NCI-H2227 (cell line): ENCODE measurements at regions not wholly inside any gene's neighbourhood (a gene's known extent, or its start where the extent isn't known, plus 50 kb on each side); places are given as distances from the start of the nearest gene placed in this dataset.
"Not testable (repeated sequence)": the region's sequence is repeated elsewhere in the genome, so short reads cannot be mapped to it uniquely, and the experiment has no call there.

Source experiments
- DNase-seq: peaks from one replicate; lab custom pipeline; 2025; ENCODE audit not compliant: unreplicated experiment; lab: John Stamatoyannopoulos, UW

DNA sequence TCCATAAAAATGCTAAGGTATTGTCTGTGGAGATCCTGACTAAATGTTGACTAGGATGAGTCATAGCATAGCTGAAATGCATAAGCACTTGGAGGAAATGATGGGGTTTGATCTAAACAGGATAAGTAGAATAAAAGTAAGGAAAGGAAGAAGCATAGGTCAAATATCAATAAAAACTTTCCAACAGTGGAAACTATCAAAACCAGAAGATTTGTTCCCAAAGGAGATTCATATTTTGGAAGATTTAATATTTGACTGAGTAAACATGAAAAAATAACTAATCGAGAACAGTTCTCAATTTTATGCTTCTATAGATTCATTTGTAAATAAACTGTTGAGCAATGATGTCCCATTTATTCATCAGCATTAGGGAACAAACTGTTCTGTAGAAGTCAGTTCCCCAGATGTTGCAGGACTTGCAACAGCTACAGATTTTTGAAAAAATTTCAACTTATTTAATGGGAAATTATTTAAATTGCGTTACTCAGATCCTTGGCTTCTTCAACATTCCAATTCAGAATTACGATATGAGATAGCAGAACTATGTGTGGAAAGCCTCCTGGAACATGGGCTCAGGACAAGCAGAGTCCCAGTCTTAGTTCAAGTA is 133.7 kb upstream of the TBX18 start:
- DNase-seq, result no peak

- no peak for DNase-seq
These were observed 132.6 kb upstream of the TBX18 start for GRCh38 chr6:84897011-84897410.

GRCh38 chr6:84892671-84893070 is 128.3 kb upstream of the TBX18 start:
- DNase-seq, result no peak

- DNase-seq, result no peak
These were observed 118.7 kb upstream of the TBX18 start for GRCh38 chr6:84882768-84883766.

DNA sequence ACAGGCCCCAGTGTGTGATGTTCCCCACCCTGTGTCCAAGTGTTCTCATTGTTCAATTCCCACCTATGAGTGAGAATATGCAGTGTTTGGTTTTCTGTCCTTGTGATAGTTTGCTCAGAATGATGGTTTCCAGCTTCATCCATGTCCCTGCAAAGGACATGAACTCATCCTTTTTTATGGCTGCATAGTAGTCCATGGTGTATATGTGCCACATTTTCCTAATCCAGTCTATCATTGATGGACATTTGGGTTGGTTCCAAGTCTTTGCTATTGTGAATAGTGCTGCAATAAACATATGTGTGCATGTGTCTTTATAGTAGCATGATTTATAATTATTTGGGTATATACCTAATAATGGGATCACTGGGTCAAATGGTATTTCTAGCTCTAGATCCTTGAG is 115.0 kb upstream of the TBX18 start:
- DNase-seq, result not testable (repeated sequence)

GRCh38 chr6:84877515-84878210 is 113.3 kb upstream of the TBX18 start:
- DNase-seq, result no peak

DNA sequence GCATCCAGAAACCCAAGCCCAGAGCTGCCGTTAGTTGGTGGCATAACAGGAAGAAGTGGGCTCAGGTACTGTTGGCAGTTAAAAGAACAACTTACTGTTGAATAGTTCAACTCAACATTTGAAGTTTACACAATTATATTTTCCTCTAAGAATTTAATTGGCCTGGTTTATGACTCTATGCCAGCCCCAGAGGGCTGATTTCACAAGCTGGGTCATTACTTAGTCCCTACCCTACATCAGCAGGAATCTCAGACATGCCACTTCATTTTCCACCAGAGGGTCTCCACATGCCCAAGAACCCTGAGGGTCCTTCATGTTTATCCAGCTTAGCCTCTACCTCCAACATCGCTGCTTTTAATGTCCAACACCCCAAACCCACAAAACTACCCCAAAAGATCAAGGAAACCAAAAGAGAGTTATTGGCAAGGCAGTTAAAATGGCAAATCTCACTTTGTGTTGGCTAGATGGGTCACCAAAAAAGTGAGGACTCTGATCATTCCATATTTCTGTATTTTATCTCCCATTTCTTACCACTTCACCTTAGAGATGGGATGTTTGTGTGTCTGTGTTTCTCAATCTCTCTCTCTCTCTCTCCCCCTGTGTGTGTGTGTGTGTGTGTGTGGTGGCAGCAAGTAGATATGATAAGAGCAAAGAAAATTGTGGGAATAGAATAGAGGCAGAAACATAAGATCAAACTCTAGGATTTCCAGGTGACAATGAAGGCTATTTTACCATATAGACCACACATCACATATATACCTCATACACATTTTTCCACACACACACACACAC is 112.5 kb upstream of the TBX18 start:
- DNase-seq, result no peak

GRCh38 chr6:84872996-84873723 is 108.8 kb upstream of the TBX18 start:
- no peak for DNase-seq

DNA sequence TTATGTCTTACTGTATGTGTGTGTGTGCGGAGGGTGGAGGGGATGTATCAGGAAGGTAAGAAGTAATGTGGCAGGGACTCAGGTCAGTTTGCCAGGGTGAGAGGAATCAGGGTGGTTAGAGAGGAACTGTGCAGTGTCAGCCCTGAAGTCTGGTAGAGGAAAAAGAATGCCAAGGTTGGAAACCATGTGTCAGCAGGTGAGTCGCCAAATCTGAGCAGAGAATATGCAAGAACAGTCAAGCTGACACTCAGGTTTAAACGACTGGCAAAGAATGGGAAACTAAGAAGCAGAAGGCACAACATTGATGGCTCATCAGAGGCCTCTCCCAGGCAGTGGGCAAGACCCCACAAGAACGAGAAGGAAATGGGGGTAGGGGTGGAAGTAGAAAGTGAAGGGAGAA is 107.5 kb upstream of the TBX18 start:
- no peak for DNase-seq

DNA sequence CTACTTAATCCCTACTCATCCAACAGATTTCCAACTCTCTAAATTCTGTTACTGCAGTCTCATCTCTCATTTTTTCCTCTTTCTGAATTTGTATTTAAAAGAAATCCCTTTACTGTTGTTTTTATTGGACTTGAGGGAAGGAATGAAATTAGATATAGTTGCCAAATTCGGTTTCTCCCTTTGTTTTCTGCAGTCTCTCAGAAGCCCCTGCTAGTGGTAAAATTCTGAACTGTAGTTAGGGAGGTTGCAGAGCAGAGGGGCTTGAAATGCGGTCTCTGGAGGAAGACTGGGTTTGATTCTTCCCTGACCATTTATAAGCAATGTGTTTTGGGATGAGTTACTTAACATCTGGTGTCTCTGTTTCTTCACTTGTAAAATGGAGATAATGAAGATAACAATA is 106.3 kb upstream of the TBX18 start:
- no peak for DNase-seq

GRCh38 chr6:84868149-84868548 is 103.8 kb upstream of the TBX18 start:
- DNase-seq, result no peak

DNA sequence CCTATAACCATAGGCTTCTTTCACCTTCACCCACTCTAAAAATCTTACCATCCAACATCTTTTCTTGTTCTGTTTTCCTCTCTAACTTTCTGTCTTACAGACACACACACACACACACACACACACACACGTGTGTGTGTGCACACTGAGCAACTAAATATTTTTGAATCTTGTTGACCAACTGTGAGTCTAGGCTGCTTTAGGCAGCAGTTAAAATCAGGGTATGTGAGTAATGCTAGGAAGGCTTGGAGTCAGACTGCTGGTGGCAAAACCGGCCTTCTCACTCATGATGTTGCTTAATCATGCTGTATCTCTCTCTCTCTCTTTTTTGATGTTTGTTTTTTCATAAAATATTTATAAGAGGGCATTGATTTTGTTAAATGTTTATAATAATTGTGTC is 103.1 kb upstream of the TBX18 start:
- no peak for DNase-seq

GRCh38 chr6:84866715-84867114 is 102.3 kb upstream of the TBX18 start:
- DNase-seq, result no peak

DNA sequence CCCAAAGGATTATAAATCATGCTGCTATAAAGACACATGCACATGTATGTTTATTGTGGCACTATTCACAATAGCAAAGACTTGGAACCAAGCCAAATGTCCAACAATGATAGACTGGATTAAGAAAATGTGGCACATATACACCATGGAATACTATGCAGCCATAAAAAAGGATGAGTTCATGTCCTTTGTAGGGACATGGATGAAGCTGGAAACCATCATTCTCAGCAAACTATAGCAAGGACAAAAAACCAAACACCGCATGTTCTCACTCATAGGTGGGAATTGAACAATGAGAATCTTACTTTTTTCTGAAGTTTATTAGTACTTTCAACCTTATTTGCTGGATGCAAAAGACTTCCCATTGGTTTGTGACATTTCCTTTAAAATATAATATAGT is 101.0 kb upstream of the TBX18 start:
- DNase-seq, result not testable (repeated sequence)

- DNase-seq, result no peak
These were observed 98.4 kb upstream of the TBX18 start for GRCh38 chr6:84862843-84863242.

DNA sequence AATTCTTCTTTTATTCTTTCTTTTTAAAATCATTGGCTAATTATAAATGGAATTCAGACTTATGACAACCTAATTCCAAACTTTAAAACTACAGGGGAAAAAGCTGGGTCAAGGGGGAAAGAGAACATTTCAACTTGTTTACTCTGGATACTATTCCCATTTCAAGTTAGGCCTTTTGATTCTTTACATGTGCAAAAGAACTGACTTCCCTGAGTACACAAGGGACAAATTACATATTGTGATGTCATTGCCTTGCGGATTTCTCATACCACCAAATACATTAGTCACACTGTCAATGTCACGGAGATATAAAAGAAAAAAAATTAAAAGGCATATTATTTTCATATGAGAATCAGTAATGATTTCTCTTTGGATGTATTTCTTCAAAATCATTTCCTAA is 96.5 kb upstream of the TBX18 start:
- DNase-seq, result no peak

DNA sequence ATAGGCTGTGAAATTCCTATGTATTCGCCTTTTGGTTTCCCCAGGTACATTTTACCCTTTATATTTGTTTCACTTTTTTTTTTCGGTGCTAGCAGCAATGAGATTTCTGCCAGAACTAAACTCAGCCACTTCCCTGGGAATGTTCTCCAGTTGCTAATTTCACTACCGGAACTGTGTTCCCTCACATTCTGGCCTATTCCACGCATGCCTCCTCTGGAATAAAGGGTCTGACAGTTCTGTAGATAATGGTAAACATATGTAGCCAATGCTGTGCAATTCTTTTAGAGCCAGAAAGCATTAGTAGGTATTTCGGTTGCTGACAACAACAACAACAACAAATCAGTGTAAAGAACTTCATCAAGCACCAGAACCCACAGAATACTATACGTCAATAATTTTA is 96.1 kb upstream of the TBX18 start:
- no peak for DNase-seq

DNA sequence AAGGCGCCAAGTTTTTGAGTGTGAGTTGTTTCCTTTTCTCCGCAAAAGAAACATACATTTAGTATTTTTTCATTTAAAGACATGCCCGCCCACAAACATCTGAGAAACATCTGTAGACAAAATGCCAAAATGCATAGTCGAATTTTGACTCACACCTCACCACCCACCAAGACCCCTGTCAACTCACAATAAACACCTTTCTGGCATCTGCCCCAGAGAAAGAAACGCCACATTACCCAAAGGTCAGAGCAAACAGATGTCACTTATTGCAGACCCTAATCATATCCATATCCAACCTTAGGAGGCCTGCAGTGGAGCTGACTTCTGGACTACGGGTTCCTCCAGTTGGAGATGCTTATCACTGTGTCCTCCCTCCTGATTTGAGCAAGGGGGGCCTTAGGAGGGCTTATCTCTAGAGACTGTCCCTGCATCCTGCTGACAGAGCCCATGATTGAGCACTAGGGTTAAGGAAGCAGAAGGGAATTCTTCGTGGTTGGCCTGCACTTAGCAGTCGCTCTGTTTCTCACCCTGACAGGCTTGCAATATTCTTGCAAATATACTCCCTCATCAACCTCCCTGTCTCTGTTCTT is 90.5 kb upstream of the TBX18 start:
- DNase-seq, result no peak

DNA sequence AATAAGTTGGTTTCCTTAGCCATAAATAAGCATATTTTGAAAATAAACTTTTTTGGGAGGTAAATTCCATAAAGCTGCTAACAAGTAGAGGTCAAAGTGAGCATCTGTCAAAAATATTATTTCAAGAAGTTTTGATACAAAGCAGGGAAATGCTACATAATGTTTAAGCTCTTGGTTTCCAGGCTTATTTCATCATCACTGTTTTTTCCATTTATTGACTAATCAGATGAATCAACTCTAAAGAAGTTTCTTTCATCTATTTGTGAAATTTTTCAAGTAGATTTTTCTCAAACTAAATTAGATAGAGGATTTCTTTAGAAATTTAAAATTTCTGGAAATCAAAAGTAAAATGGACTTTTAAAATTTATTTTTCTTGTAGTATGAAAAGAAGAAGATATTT is 89.5 kb upstream of the TBX18 start:
- DNase-seq, result no peak

DNA sequence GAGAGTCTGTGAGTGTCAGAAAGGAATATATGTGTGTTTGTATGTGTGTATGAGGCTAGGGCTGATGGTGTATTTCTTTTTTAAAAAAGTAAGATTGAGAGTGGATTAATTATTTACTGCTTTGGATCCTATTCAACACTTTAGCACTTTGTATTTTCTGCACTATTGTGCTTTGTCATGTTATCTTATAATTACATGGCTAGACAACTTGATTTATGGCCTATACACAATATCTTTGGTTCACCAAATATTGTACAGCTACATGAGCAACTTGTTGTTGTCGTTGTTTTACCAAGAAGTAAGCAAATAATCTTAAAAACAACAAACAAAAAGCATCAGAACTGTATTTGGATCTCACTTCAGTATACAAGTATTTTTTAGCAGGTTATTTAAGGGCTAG is 84.6 kb upstream of the TBX18 start:
- DNase-seq, result no peak
